Retinal pigment epithelial cell (primary cell): ENCODE measurements at regions not wholly inside any gene's neighbourhood (a gene's known extent, or its start where the extent isn't known, plus 50 kb on each side); places are given as distances from the start of the nearest gene placed in this dataset.

Experiments
- DNase-seq: peaks from one replicate; pipeline ENCODE4 v3.0.0-alpha.2; 2010; ENCODE audit warnings: low read depth
- H3K4me3 ChIP-seq: 2 replicates; pipeline ENCODE4 v1.5.1; 2011; ENCODE audit warnings: mild to moderate bottlenecking, low read length, control low read depth, moderate library complexity
- TF ChIP-seq, protein P1 (sequence below): conservative IDR thresholded peaks from 2 replicates; pipeline ENCODE4 v1.5.1; 2011; ENCODE audit warnings: low read depth, low read length, control low read depth, inconsistent platforms

DNA sequence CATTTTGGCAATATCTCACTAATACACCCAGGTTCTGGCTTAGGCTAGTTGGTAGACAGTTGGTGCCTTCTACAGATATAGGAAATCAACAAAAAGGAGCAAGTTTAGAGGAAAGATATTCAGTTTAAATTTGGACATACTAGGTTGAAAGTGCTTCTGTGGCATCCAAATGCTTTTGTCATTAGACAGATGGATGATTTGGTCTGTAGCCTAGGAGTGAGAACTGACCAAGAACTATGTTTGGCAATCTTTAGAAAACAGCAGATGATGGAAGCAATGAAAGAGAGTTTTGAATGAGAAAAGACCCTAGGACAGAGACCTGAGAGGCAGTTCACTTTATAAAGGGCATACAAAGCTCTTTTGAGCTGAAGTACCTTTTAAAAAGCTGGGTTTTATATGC is 201.3 kb upstream of the FSHR start:
- DNase-seq, result no peak
- TF ChIP-seq, protein P1, sequence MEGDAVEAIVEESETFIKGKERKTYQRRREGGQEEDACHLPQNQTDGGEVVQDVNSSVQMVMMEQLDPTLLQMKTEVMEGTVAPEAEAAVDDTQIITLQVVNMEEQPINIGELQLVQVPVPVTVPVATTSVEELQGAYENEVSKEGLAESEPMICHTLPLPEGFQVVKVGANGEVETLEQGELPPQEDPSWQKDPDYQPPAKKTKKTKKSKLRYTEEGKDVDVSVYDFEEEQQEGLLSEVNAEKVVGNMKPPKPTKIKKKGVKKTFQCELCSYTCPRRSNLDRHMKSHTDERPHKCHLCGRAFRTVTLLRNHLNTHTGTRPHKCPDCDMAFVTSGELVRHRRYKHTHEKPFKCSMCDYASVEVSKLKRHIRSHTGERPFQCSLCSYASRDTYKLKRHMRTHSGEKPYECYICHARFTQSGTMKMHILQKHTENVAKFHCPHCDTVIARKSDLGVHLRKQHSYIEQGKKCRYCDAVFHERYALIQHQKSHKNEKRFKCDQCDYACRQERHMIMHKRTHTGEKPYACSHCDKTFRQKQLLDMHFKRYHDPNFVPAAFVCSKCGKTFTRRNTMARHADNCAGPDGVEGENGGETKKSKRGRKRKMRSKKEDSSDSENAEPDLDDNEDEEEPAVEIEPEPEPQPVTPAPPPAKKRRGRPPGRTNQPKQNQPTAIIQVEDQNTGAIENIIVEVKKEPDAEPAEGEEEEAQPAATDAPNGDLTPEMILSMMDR, result no peak
- no peak overlapping the region for H3K4me3 ChIP-seq

DNA sequence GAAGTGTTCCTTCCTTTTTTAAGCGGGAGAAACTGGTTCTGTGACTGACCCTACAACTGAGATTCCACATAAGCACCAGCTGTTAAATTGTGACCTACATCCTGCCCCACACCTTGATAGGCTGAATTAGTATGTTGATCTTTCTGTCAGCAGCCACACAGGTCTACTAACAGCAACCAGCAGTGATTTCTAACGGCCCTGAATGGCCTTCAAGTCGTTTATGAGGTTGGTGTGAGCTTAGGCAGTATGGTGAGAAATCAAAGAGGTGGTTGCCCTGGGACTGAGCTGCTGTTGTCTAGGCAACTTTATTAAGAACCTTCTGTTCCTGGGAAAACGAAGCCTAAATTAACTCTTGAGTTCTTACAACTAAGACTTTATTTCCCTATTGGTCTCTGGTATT is 197.2 kb upstream of the FSHR start:
- TF ChIP-seq, protein P1, result no peak
- no peak for DNase-seq
- no peak overlapping the region for H3K4me3 ChIP-seq

DNA sequence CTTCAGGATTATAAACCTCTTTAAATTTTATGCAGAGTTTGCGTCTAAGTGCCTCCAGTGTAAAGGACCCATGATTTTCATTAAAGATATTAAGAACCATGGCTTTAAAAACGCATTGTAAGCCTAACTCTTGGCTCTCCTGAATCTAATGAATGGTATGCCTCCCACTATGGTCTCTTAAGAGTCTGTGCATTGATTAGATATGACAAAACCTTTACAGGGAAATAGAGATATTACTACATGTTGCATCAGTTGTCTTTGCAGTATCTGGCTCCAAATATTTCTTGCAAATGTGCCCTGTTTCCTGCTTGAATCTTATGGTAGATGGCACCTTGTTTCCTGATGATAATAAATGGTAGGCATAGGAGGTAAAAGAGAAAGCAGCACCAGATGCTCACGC is 189.3 kb upstream of the FSHR start:
- no peak for DNase-seq
- H3K4me3 ChIP-seq, result no peak overlapping the region
- TF ChIP-seq, protein P1, result no peak

DNA sequence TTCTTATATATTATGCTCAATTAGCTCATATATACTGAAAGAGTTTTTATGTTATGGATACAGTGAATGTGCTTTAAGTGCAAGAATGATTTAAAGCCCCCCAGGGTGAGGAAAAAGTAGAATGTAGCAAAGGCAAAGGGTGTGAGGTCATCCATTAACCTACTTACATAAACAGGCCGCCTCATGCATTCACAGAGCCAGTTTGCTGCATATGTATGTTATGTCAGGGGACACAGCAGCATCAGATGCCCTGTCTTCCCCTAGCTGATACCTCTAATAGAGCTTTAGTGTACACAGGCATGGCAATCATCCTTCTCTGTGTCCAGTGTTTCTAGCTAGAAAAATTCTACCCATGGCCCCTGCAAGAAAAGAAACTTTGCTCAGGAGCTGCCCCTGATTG is 187.8 kb upstream of the FSHR start:
- TF ChIP-seq, protein P1, result no peak
- no peak overlapping the region for H3K4me3 ChIP-seq
- DNase-seq, result no peak

DNA sequence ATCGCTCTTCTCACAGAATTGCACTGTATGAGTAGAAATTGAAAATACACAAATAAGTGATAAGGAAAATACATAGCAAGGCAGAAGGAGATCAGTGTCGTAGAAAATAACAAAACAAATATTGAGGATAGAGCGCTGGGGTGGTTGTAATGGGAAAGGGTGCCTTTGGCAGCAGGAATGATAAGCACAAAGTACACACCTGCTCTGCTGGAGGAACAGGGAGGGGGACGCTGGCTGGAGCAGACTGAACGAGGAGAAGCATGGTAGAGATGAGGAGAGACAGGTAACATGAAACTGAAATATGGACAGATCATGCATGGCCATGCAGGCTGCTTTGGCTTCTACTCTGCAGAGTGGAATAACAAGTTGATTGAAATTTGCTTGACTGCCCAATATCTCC is 181.2 kb upstream of the FSHR start:
- no peak for DNase-seq
- TF ChIP-seq, protein P1, result no peak
- H3K4me3 ChIP-seq, result no peak overlapping the region

DNA sequence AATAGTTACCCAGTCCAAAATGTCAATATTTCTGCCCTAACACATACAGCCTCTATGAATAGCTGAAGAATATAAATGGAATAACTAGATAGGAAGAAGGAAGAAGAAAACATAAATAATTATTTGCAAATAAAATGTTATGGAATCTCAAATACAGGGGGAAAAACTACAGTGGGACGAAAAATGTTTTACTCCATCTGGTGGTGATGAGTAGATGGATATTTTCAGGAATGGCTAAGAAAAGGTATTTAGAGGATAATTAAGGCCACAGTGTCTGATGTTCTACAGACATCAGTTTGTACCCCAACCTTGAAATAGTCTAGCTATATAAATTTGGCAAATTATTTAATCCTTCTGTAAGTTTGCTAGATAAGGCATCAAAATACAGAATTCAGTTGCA is 178.1 kb upstream of the FSHR start:
- no peak overlapping the region for H3K4me3 ChIP-seq
- no peak for DNase-seq
- TF ChIP-seq, protein P1, result peak; percentile 35

DNA sequence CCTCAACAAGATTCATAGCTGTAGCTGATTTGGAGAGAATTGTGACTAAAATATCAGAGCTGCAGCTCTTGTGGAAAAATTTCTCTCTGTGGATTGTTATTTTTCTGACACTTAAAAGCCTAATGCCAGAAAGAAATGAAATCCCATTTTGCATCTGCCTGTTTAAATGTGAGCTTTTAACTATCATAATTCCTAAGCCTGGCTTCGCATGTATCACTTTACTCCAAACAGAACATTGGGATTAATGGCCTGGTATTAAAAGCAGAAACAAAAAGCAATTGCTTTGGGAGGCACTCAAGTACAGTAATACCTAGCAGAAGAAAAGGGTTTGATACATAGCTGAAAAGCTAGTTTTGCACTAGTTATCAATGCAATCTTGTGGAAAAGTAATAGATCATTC is 164.2 kb upstream of the FSHR start:
- DNase-seq, result no peak
- no peak overlapping the region for H3K4me3 ChIP-seq
- TF ChIP-seq, protein P1, result no peak
